ENCODE measurements at regions not wholly inside any gene's neighbourhood (a gene's known extent, or its start where the extent isn't known, plus 50 kb on each side); places are given as distances from the start of the nearest gene placed in this dataset.

GRCh38 chr10:78333362-78334143 is 299.9 kb downstream of the RPS24 start:
- BruUV-seq (replicated peaks) = no TSS peak
- intact Hi-C loops (cut with micrococcal nuclease) = no loop called here
- RAD21 ChIA-PET (ENCODE audit: low non-redundant PET in 1 of 2, low total read pairs in 2 of 2, uncharacterized antibody in 2 of 2, unreplicated experiment in 2 of 2) = no interaction called here

More at GRCh38 chr10:78333362-78334143, 299.9 kb downstream of the RPS24 start:
- Histone ChIP-seq H3K79me2 (ENCODE audit: insufficient read depth, low read length) (no peaks in the 10 kb centered on the region), H3K9me2 (ENCODE audit: insufficient read depth) (no peaks in the 10 kb centered on the region), H3K27me3 (ENCODE audit: insufficient read depth, low read length) (0 out of 2 replicates have a peak, but pooled peaks cover 4% of the 10 kb centered on the region), H2AFZ (ENCODE audit: low read depth, low read length, poor library complexity, severe bottlenecking) (no peak overlapping the region), H3K4me3 (replicated peaks in 1 of 2; ENCODE audit: low read depth in 1 of 2, low read length in 2 of 2) (no peak overlapping the region), H3K4me1 (ENCODE audit: control insufficient read depth in 1 of 2, insufficient read depth in 2 of 2, low read length in 2 of 2) (no peaks in the 10 kb centered on the region), H3K27ac (ENCODE audit: low read depth, low read length) (no peak overlapping the region), H3K9me3 (ENCODE audit: control insufficient read depth in 1 of 2, insufficient read depth in 1 of 2, low read depth in 1 of 2, low read length in 2 of 2) (no peaks in the 10 kb centered on the region), H3K4me2 (ENCODE audit: low read length) (no peak overlapping the region), H4K20me1 (ENCODE audit: insufficient read depth) (no peaks in the 10 kb centered on the region), H3K9ac (ENCODE audit: low read length) (no peak overlapping the region), H3K36me3 (ENCODE audit: control insufficient read depth in 1 of 2, insufficient read depth in 2 of 2, low read length in 2 of 2) (no peaks in the 10 kb centered on the region)
- ChIA-PET CTCF (no interaction called here), POLR2A (no interaction called here)
- ATAC-seq (no peak), DNase-seq (ENCODE audit: low read depth, low spot score) (no peak)
- TF ChIP-seq CBX3 (IDR thresholded peaks at IDR 0.05; ENCODE audit: low read depth) = no peak
- no peak for TF ChIP-seq YY1 (IDR thresholded peaks at IDR 0.05; ENCODE audit: extremely low read depth, insufficient replicate concordance, low read depth, low read length)
- no peak for TF ChIP-seq JUND (IDR thresholded peaks at IDR 0.05)
- TF ChIP-seq, protein P1, sequence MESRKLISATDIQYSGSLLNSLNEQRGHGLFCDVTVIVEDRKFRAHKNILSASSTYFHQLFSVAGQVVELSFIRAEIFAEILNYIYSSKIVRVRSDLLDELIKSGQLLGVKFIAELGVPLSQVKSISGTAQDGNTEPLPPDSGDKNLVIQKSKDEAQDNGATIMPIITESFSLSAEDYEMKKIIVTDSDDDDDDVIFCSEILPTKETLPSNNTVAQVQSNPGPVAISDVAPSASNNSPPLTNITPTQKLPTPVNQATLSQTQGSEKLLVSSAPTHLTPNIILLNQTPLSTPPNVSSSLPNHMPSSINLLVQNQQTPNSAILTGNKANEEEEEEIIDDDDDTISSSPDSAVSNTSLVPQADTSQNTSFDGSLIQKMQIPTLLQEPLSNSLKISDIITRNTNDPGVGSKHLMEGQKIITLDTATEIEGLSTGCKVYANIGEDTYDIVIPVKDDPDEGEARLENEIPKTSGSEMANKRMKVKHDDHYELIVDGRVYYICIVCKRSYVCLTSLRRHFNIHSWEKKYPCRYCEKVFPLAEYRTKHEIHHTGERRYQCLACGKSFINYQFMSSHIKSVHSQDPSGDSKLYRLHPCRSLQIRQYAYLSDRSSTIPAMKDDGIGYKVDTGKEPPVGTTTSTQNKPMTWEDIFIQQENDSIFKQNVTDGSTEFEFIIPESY (IDR thresholded peaks at IDR 0.05; ENCODE audit: extremely low read depth, insufficient replicate concordance, low read length) = no peak
- no peak for TF ChIP-seq ZFX (IDR thresholded peaks at IDR 0.05)
- no peak for TF ChIP-seq EZH2phosphoT487 (IDR thresholded peaks at IDR 0.05; ENCODE audit: borderline replicate concordance)
- TF ChIP-seq TCF7L2 (IDR thresholded peaks at IDR 0.05; ENCODE audit: borderline replicate concordance, extremely low read depth, insufficient read depth, insufficient read length) = no peak
- no peak for TF ChIP-seq CEBPB (IDR thresholded peaks at IDR 0.05; ENCODE audit: low read depth)
- TF ChIP-seq, protein P2, sequence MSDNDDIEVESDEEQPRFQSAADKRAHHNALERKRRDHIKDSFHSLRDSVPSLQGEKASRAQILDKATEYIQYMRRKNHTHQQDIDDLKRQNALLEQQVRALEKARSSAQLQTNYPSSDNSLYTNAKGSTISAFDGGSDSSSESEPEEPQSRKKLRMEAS (IDR thresholded peaks at IDR 0.05) = no peak
- no peak for TF ChIP-seq POLR2AphosphoS5 (IDR thresholded peaks at IDR 0.05; ENCODE audit: low read depth, low read length)
- TF ChIP-seq REST (IDR thresholded peaks at IDR 0.05; ENCODE audit: low read depth) = no peak
- no peak for TF ChIP-seq CTCF (IDR thresholded peaks at IDR 0.05 in 2 of 3, conservative IDR thresholded peaks at IDR 0.05 in 1 of 3; ENCODE audit: borderline replicate concordance in 1 of 3, insufficient read depth in 1 of 3, low read depth in 2 of 3, low read length in 2 of 3)
- no peak for TF ChIP-seq EZH2 (IDR thresholded peaks at IDR 0.05)
- TF ChIP-seq EGR1 (IDR thresholded peaks at IDR 0.05; ENCODE audit: low read depth) = no peak
- no peak for TF ChIP-seq SIN3A (IDR thresholded peaks at IDR 0.05; ENCODE audit: low read depth)
- TF ChIP-seq SP1 (IDR thresholded peaks at IDR 0.05; ENCODE audit: low read depth) = no peak

Measured in HCT116 (cell line).